Liver (tissue), 2 donors: ENCODE measurements at regions not wholly inside any gene's neighbourhood (a gene's known extent, or its start where the extent isn't known, plus 50 kb on each side); places are given as distances from the start of the nearest gene placed in this dataset.

ENCODE experiments used
- YY1 ChIP-seq: IDR thresholded peaks from 2 replicates; pipeline ENCODE4 v1.6.1; 2016; ENCODE audit warnings: antibody characterized with exemption, mild to moderate bottlenecking
- TF ChIP-seq, protein P1 (sequence below): fragments of 150-350 bp; IDR thresholded peaks from 2 replicates; pipeline ENCODE4 v1.5.1; 2017; ENCODE audit warnings: improper control_type of control experiment, low read depth, low read length; ENCODE audit not compliant: missing input control
- TF ChIP-seq, protein P2 (sequence below): IDR thresholded peaks from 2 replicates; pipeline ENCODE4 v1.6.1; 2016; ENCODE audit warnings: antibody characterized with exemption, mild to moderate bottlenecking
- donor health status: healthy.

DNA sequence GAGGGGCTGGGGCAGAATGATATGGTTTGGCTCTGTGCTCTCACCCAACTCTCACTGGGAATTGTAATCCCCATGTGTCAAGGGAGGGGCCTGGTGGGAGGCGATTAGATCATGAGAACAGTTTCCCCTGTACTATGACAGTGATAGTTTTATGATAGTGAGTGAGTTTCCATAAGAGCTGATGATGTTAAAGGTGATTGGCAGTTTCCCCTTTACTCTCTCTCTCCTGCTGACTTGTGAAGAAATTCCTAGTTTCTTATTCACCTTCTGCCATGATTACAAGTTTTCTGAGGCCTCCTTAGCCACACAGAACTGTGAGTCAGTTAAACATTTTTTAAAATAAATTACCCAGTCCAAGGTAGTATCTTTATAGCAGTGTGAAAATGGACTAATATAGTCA is 120.4 kb upstream of the CDH9 start:
- TF ChIP-seq, protein P1, sequence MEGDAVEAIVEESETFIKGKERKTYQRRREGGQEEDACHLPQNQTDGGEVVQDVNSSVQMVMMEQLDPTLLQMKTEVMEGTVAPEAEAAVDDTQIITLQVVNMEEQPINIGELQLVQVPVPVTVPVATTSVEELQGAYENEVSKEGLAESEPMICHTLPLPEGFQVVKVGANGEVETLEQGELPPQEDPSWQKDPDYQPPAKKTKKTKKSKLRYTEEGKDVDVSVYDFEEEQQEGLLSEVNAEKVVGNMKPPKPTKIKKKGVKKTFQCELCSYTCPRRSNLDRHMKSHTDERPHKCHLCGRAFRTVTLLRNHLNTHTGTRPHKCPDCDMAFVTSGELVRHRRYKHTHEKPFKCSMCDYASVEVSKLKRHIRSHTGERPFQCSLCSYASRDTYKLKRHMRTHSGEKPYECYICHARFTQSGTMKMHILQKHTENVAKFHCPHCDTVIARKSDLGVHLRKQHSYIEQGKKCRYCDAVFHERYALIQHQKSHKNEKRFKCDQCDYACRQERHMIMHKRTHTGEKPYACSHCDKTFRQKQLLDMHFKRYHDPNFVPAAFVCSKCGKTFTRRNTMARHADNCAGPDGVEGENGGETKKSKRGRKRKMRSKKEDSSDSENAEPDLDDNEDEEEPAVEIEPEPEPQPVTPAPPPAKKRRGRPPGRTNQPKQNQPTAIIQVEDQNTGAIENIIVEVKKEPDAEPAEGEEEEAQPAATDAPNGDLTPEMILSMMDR = no peak
- no peak for TF ChIP-seq YY1
- TF ChIP-seq, protein P2, sequence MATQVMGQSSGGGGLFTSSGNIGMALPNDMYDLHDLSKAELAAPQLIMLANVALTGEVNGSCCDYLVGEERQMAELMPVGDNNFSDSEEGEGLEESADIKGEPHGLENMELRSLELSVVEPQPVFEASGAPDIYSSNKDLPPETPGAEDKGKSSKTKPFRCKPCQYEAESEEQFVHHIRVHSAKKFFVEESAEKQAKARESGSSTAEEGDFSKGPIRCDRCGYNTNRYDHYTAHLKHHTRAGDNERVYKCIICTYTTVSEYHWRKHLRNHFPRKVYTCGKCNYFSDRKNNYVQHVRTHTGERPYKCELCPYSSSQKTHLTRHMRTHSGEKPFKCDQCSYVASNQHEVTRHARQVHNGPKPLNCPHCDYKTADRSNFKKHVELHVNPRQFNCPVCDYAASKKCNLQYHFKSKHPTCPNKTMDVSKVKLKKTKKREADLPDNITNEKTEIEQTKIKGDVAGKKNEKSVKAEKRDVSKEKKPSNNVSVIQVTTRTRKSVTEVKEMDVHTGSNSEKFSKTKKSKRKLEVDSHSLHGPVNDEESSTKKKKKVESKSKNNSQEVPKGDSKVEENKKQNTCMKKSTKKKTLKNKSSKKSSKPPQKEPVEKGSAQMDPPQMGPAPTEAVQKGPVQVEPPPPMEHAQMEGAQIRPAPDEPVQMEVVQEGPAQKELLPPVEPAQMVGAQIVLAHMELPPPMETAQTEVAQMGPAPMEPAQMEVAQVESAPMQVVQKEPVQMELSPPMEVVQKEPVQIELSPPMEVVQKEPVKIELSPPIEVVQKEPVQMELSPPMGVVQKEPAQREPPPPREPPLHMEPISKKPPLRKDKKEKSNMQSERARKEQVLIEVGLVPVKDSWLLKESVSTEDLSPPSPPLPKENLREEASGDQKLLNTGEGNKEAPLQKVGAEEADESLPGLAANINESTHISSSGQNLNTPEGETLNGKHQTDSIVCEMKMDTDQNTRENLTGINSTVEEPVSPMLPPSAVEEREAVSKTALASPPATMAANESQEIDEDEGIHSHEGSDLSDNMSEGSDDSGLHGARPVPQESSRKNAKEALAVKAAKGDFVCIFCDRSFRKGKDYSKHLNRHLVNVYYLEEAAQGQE = no peak
